ENCODE measurements at regions not wholly inside any gene's neighbourhood (a gene's known extent, or its start where the extent isn't known, plus 50 kb on each side); places are given as distances from the start of the nearest gene placed in this dataset.

DNA sequence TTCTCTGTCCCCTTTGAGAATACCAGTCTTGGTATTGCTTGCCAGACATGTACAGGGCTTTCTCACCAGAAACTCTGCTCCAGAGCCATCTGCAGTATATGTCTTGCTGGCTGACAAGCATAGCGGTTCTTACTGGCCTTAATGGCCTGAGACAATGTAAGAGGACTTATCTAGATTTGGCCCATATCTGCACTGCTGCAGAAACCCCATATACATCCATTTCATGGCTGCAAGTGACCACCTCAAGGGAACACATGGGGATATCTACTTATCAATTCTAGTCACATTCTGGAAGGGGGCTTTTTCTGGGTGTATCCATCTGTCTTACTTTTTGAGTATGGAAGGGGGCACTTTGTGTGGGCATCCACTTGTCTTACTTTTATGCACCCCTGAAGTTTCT is 375.5 kb upstream of the RBMY1B start:
- 73 to 100% (median 83%) methylated on average over 1 of the region's 1 CpG; no CpG with 5 or more reads in 2 of the 5 donors for WGBS, 5 donors
- intact Hi-C loops (cut with DNase I; ENCODE audit: low total_unique reads), result no loop called here

DNA sequence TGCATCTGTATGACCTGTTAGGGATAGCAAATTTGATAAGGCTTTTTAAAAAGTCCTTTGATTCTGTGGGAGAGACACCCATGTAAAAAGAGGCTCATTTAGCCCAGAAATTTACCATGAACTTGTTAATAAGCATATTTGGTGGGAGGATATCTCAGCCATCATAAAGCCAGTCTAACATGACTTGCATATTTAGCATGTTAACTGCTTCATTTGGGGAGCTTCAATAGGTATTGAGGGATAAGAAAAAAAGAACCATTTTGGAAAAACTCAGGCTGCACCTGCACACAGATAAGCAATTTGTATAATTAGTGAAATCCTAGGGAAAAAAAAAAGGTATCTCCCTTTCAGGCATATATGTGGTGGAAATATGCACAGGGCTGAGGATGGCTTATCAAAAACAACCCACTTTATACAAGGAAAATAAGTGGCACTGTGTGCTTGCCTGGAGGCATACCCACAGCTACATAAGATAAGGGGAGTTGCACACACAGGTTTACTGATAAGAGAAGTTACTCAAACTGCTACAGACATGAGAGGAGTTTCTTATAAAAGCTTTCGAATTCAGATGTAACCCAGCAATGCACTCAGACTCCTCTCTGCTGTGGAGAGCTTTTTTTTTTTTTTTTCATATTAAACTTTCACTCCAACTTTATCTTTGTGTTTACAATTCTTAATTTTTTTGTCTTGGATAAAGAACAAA is 372.9 kb upstream of the RBMY1B start:
- Histone ChIP-seq H3K9me3 (no peaks in the 10 kb centered on the region), H3K27ac (no peak overlapping the region), H3K4me1 (no peaks in the 10 kb centered on the region), H3K4me3 (no peak overlapping the region), H3K36me3 (no peaks in the 10 kb centered on the region), H3K27me3 (replicated peaks in 1 of 7) (no peaks in the 10 kb centered on the region)
- intact Hi-C loops (cut with DNase I; ENCODE audit: low total_unique reads), result no loop called here
- no peak for TF ChIP-seq POLR2AphosphoS5 (IDR thresholded peaks at IDR 0.05)
- no peak for TF ChIP-seq POLR2A (IDR thresholded peaks at IDR 0.05)
- TF ChIP-seq CTCF (IDR thresholded peaks at IDR 0.05 in 8 of 11, conservative IDR thresholded peaks at IDR 0.05 in 3 of 11), result no peak
- WGBS, 5 donors, result 50 to 74% (median 62%) methylated on average over 1 of the region's 1 CpG; no CpG with 5 or more reads in 2 of the 5 donors
- no peak for DNase-seq

More for the DNA sequence above, 375.5 kb upstream of the RBMY1B start:
- no peaks in the 10 kb centered on the region for H3K9me3 ChIP-seq
- H3K27me3 ChIP-seq (replicated peaks in 1 of 7), result no peaks in the 10 kb centered on the region
- no peak for DNase-seq
- no peaks in the 10 kb centered on the region for H3K4me1 ChIP-seq
- TF ChIP-seq POLR2A (IDR thresholded peaks at IDR 0.05), result no peak
- no peaks in the 10 kb centered on the region for H3K36me3 ChIP-seq
- no peak overlapping the region for H3K27ac ChIP-seq
- H3K4me3 ChIP-seq, result no peak overlapping the region

- Histone ChIP-seq H3K27ac (no peak overlapping the region), H3K9me3 (no peaks in the 10 kb centered on the region), H3K4me1 (no peaks in the 10 kb centered on the region), H3K4me3 (no peak overlapping the region), H3K36me3 (no peaks in the 10 kb centered on the region), H3K27me3 (replicated peaks in 1 of 7) (no peaks in the 10 kb centered on the region)
- TF ChIP-seq POLR2A (IDR thresholded peaks at IDR 0.05), result no peak
- TF ChIP-seq CTCF (IDR thresholded peaks at IDR 0.05 in 8 of 11, conservative IDR thresholded peaks at IDR 0.05 in 3 of 11), result no peak
- no peak for TF ChIP-seq POLR2AphosphoS5 (IDR thresholded peaks at IDR 0.05)
- intact Hi-C loops (cut with DNase I; ENCODE audit: low total_unique reads), result no loop called here
- WGBS, 5 donors, result 63 to 94% (median 86%) methylated on average over 1 of the region's 1 CpG; no CpG with 5 or more reads in 2 of the 5 donors
- no peak for DNase-seq
These were observed 364.8 kb upstream of the RBMY1B start for GRCh38 chrY:21146331-21146730.

DNA sequence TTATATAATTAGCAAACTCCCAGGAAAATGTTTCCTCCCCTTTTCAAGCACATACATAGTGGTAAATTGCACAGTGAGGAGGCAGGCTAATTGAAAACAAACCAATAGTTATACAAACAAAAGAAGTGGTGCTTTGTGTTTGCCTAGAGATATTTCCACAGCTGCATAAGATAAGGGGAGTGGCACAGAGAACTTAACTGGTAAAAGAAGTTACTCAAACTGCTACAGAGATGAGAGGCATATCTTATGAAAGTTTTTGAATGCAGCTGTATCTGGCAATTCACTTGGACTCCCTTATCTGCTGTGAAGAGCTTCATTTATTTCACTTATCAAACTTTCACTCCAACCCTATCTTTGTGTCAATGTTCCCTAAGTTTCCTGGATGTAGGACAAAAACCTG is 361.2 kb upstream of the RBMY1B start:
- DNase-seq, result no peak
- TF ChIP-seq POLR2AphosphoS5 (IDR thresholded peaks at IDR 0.05), result no peak
- Histone ChIP-seq H3K4me3 (no peak overlapping the region), H3K36me3 (no peaks in the 10 kb centered on the region), H3K9me3 (no peaks in the 10 kb centered on the region), H3K27me3 (replicated peaks in 1 of 7) (no peaks in the 10 kb centered on the region), H3K4me1 (no peaks in the 10 kb centered on the region), H3K27ac (no peak overlapping the region)
- intact Hi-C loops (cut with DNase I; ENCODE audit: low total_unique reads), result no loop called here

DNA sequence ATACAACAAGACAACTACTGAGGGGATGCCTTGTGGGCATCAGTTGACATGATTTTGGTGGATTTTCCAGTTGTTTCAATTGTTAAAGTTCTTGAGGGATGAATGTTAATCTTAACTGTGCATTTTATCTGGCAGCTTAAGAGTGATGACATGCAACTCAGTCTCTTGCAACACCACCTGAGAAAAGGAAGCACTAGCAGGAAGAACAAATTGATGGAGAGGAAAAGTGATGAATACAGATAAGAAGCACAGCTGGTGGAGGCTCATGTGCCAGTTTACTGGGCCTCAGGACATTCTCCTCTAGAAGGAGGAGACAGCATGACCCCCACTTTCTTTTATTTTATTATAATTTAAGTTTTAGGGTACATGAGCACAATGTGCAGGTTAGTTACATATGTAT is 341.3 kb upstream of the RBMY1B start:
- Histone ChIP-seq H3K27ac (peak overlapping the region in 3 of 8 donors; percentile 20 to 86 (median 77)), H3K36me3 (no peaks in the 10 kb centered on the region), H3K27me3 (replicated peaks in 1 of 7) (no peaks in the 10 kb centered on the region), H3K4me3 (no peak overlapping the region), H3K4me1 (no peaks in the 10 kb centered on the region), H3K9me3 (peaks cover 0 to 4% (median 0%) of the 10 kb centered on the region in 8 donors)
- no peak for TF ChIP-seq CTCF (IDR thresholded peaks at IDR 0.05 in 8 of 11, conservative IDR thresholded peaks at IDR 0.05 in 3 of 11)
- no peak for TF ChIP-seq POLR2AphosphoS5 (IDR thresholded peaks at IDR 0.05)
- TF ChIP-seq POLR2A (IDR thresholded peaks at IDR 0.05), result no peak
- intact Hi-C loops (cut with DNase I; ENCODE audit: low total_unique reads), result no loop called here
- no peak for DNase-seq
